Loucy (cell line): ENCODE measurements at regions not wholly inside any gene's neighbourhood (a gene's known extent, or its start where the extent isn't known, plus 50 kb on each side); places are given as distances from the start of the nearest gene placed in this dataset.

Experiments used
- EZH2phosphoT487 ChIP-seq: fragments of 200-600 bp; IDR thresholded peaks from 2 replicates; pipeline ENCODE4 v1.6.1; 2018; ENCODE audit warnings: antibody characterized with exemption, mild to moderate bottlenecking, moderate library complexity, borderline replicate concordance
- TF ChIP-seq, protein P1 (sequence below): fragments of 200-600 bp; sonication (generic); conservative IDR thresholded peaks from 2 replicates; pipeline ENCODE4 v1.5.1; 2014; ENCODE audit warnings: mild to moderate bottlenecking, antibody characterized with exemption, low read length

DNA sequence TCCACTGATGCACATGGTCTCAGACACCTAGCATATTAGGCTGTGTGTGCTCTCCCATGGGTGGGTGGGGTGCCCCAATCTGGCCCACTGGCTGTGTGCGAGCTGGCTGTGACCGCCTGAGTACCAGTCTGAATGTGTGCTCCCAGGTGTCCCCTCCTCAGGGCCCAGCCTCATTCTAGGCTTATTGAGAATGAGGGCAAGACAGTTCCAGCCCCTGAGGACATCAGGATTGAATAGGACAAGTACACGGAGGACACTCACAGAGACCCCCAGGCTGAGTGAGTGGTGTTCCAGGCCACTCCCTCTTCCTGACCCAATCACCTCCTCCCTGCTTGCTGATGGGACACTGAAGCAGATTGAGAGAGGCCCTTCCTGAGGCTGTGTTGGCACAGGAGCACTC is 116.1 kb upstream of the RAB6C start:
- TF ChIP-seq, protein P1, sequence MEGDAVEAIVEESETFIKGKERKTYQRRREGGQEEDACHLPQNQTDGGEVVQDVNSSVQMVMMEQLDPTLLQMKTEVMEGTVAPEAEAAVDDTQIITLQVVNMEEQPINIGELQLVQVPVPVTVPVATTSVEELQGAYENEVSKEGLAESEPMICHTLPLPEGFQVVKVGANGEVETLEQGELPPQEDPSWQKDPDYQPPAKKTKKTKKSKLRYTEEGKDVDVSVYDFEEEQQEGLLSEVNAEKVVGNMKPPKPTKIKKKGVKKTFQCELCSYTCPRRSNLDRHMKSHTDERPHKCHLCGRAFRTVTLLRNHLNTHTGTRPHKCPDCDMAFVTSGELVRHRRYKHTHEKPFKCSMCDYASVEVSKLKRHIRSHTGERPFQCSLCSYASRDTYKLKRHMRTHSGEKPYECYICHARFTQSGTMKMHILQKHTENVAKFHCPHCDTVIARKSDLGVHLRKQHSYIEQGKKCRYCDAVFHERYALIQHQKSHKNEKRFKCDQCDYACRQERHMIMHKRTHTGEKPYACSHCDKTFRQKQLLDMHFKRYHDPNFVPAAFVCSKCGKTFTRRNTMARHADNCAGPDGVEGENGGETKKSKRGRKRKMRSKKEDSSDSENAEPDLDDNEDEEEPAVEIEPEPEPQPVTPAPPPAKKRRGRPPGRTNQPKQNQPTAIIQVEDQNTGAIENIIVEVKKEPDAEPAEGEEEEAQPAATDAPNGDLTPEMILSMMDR: no peak
- TF ChIP-seq EZH2phosphoT487: no peak
